ENCODE measurements at regions not wholly inside any gene's neighbourhood (a gene's known extent, or its start where the extent isn't known, plus 50 kb on each side); places are given as distances from the start of the nearest gene placed in this dataset.

DNA sequence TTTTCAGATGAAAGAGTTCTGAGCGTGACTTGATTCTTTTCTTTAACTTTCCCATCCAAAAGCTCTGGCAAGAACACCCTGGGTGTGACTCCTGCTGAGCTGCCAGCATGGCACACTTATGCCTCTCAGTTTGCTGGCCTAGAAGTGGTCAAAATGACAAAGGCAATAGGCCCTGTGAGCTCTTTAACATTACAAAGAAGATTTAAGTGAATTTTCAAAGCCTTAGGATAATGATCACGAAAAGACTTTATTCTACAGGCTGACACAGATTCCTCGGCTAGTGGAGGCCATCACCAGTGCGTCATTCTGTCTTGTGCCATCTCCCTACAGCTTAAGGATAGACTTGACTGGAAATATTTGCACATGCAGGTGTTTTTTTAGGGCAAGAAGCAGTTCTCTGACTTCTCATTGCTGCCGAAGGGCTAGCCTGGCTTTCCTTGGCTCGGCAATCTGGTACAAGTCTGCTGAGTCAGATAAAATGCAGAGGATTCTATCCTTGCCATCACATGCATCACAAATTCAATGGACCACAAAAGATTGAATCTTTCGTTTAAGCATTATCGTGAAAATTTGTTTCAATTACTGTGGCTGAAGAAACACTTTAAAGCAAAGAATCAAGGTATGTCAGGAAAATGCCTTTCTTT lies 311.5 kb downstream of the COX7C start:
- Mint-ChIP-seq H3K4me1 (peaks cover 31% of the 10 kb centered on the region), H3K27me3 (ENCODE audit: insufficient read depth, low read depth, poor library complexity) (peaks cover 19% of the 10 kb centered on the region), H3K4me3 (peak overlapping the region; percentile 37; the same call in 2 of the 3 replicates), H3K27ac (no peak overlapping the region), H3K9me3 (no peaks in the 10 kb centered on the region), H3K36me3 (ENCODE audit: low read depth) (no peaks in the 10 kb centered on the region)
- H3K27me3 ChIP-seq (ENCODE audit: insufficient read depth), result no peaks in the 10 kb centered on the region
- H3K4me2 ChIP-seq, result peak overlapping the region; percentile 35
- H3K79me2 ChIP-seq (replicated peaks; ENCODE audit: insufficient read depth), result no peaks in the 10 kb centered on the region
- ATAC-seq (peak; percentile 98), DNase-seq (ENCODE audit: low spot score) (peak; percentile 78)
- H3K4me3 ChIP-seq, result peak overlapping the region; percentile 24
- no peaks in the 10 kb centered on the region for H3K36me3 ChIP-seq (ENCODE audit: insufficient read depth)
- H3K4me1 ChIP-seq (ENCODE audit: insufficient read depth), result peaks cover 32% of the 10 kb centered on the region
- no peaks in the 10 kb centered on the region for H3K9me2 ChIP-seq (ENCODE audit: insufficient read depth)
- no peak overlapping the region for H2AFZ ChIP-seq
- no peak overlapping the region for H3K27ac ChIP-seq (ENCODE audit: low read depth)
- no peaks in the 10 kb centered on the region for H3F3A ChIP-seq (replicated peaks; ENCODE audit: low read depth)
- no peaks in the 10 kb centered on the region for H4K20me1 ChIP-seq (replicated peaks; ENCODE audit: insufficient read depth)
- TF ChIP-seq, protein P1, sequence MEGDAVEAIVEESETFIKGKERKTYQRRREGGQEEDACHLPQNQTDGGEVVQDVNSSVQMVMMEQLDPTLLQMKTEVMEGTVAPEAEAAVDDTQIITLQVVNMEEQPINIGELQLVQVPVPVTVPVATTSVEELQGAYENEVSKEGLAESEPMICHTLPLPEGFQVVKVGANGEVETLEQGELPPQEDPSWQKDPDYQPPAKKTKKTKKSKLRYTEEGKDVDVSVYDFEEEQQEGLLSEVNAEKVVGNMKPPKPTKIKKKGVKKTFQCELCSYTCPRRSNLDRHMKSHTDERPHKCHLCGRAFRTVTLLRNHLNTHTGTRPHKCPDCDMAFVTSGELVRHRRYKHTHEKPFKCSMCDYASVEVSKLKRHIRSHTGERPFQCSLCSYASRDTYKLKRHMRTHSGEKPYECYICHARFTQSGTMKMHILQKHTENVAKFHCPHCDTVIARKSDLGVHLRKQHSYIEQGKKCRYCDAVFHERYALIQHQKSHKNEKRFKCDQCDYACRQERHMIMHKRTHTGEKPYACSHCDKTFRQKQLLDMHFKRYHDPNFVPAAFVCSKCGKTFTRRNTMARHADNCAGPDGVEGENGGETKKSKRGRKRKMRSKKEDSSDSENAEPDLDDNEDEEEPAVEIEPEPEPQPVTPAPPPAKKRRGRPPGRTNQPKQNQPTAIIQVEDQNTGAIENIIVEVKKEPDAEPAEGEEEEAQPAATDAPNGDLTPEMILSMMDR (conservative IDR thresholded peaks at IDR 0.05; ENCODE audit: low read depth in 2 of 2), result no peak
- TF ChIP-seq STAT1 (IDR thresholded peaks at IDR 0.05; ENCODE audit: unreplicated experiment), result no peak
- TF ChIP-seq POLR2AphosphoS5 (IDR thresholded peaks at IDR 0.05; ENCODE audit: low read depth), result no peak
- TF ChIP-seq, protein P2, sequence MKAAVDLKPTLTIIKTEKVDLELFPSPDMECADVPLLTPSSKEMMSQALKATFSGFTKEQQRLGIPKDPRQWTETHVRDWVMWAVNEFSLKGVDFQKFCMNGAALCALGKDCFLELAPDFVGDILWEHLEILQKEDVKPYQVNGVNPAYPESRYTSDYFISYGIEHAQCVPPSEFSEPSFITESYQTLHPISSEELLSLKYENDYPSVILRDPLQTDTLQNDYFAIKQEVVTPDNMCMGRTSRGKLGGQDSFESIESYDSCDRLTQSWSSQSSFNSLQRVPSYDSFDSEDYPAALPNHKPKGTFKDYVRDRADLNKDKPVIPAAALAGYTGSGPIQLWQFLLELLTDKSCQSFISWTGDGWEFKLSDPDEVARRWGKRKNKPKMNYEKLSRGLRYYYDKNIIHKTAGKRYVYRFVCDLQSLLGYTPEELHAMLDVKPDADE (IDR thresholded peaks at IDR 0.05), result no peak
- TF ChIP-seq NANOG (IDR thresholded peaks at IDR 0.05; ENCODE audit: borderline replicate concordance), result peak; percentile 67; the same call in 1 of the 2 replicates
- TF ChIP-seq, protein P3, sequence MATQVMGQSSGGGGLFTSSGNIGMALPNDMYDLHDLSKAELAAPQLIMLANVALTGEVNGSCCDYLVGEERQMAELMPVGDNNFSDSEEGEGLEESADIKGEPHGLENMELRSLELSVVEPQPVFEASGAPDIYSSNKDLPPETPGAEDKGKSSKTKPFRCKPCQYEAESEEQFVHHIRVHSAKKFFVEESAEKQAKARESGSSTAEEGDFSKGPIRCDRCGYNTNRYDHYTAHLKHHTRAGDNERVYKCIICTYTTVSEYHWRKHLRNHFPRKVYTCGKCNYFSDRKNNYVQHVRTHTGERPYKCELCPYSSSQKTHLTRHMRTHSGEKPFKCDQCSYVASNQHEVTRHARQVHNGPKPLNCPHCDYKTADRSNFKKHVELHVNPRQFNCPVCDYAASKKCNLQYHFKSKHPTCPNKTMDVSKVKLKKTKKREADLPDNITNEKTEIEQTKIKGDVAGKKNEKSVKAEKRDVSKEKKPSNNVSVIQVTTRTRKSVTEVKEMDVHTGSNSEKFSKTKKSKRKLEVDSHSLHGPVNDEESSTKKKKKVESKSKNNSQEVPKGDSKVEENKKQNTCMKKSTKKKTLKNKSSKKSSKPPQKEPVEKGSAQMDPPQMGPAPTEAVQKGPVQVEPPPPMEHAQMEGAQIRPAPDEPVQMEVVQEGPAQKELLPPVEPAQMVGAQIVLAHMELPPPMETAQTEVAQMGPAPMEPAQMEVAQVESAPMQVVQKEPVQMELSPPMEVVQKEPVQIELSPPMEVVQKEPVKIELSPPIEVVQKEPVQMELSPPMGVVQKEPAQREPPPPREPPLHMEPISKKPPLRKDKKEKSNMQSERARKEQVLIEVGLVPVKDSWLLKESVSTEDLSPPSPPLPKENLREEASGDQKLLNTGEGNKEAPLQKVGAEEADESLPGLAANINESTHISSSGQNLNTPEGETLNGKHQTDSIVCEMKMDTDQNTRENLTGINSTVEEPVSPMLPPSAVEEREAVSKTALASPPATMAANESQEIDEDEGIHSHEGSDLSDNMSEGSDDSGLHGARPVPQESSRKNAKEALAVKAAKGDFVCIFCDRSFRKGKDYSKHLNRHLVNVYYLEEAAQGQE (IDR thresholded peaks at IDR 0.05; ENCODE audit: unreplicated experiment), result no peak
- TF ChIP-seq ZNF331 (CRISPR knock-in tag; IDR thresholded peaks at IDR 0.05; ENCODE audit: low read depth), result no peak
- peak; percentile 69 for TF ChIP-seq CREB1 (CRISPR knock-in tag; IDR thresholded peaks at IDR 0.05; ENCODE audit: low read depth)
- TF ChIP-seq EZH2 (IDR thresholded peaks at IDR 0.05; ENCODE audit: low read depth, unreplicated experiment), result no peak
- no peak for TF ChIP-seq JUNB (IDR thresholded peaks at IDR 0.05; ENCODE audit: unreplicated experiment)
- TF ChIP-seq, protein P4, sequence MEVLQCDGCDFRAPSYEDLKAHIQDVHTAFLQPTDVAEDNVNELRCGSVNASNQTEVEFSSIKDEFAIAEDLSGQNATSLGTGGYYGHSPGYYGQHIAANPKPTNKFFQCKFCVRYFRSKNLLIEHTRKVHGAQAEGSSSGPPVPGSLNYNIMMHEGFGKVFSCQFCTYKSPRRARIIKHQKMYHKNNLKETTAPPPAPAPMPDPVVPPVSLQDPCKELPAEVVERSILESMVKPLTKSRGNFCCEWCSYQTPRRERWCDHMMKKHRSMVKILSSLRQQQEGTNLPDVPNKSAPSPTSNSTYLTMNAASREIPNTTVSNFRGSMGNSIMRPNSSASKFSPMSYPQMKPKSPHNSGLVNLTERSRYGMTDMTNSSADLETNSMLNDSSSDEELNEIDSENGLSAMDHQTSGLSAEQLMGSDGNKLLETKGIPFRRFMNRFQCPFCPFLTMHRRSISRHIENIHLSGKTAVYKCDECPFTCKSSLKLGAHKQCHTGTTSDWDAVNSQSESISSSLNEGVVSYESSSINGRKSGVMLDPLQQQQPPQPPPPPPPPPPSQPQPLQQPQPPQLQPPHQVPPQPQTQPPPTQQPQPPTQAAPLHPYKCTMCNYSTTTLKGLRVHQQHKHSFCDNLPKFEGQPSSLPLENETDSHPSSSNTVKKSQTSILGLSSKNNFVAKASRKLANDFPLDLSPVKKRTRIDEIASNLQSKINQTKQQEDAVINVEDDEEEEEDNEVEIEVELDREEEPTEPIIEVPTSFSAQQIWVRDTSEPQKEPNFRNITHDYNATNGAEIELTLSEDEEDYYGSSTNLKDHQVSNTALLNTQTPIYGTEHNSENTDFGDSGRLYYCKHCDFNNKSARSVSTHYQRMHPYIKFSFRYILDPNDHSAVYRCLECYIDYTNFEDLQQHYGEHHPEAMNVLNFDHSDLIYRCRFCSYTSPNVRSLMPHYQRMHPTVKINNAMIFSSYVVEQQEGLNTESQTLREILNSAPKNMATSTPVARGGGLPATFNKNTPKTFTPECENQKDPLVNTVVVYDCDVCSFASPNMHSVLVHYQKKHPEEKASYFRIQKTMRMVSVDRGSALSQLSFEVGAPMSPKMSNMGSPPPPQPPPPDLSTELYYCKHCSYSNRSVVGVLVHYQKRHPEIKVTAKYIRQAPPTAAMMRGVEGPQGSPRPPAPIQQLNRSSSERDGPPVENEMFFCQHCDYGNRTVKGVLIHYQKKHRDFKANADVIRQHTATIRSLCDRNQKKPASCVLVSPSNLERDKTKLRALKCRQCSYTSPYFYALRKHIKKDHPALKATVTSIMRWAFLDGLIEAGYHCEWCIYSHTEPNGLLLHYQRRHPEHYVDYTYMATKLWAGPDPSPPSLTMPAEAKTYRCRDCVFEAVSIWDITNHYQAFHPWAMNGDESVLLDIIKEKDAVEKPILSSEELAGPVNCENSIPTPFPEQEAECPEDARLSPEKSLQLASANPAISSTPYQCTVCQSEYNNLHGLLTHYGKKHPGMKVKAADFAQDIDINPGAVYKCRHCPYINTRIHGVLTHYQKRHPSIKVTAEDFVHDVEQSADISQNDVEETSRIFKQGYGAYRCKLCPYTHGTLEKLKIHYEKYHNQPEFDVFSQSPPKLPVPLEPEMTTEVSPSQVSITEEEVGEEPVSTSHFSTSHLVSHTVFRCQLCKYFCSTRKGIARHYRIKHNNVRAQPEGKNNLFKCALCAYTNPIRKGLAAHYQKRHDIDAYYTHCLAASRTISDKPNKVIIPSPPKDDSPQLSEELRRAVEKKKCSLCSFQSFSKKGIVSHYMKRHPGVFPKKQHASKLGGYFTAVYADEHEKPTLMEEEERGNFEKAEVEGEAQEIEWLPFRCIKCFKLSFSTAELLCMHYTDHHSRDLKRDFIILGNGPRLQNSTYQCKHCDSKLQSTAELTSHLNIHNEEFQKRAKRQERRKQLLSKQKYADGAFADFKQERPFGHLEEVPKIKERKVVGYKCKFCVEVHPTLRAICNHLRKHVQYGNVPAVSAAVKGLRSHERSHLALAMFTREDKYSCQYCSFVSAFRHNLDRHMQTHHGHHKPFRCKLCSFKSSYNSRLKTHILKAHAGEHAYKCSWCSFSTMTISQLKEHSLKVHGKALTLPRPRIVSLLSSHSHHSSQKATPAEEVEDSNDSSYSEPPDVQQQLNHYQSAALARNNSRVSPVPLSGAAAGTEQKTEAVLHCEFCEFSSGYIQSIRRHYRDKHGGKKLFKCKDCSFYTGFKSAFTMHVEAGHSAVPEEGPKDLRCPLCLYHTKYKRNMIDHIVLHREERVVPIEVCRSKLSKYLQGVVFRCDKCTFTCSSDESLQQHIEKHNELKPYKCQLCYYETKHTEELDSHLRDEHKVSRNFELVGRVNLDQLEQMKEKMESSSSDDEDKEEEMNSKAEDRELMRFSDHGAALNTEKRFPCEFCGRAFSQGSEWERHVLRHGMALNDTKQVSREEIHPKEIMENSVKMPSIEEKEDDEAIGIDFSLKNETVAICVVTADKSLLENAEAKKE (CRISPR knock-in tag; IDR thresholded peaks at IDR 0.05), result peak; percentile 73; the same call in 1 of the 2 replicates
- TF ChIP-seq EZH2phosphoT487 (IDR thresholded peaks at IDR 0.05; ENCODE audit: unreplicated experiment), result no peak

Measured in GM23338 (cell line).